GM19023 (cell line): ENCODE measurements at regions not wholly inside any gene's neighbourhood (a gene's known extent, or its start where the extent isn't known, plus 50 kb on each side); places are given as distances from the start of the nearest gene placed in this dataset.
"Not testable (repeated sequence)": the region's sequence is repeated elsewhere in the genome, so short reads cannot be mapped to it uniquely, and the experiment has no call there.

Experiments
- ATAC-seq: cut with Tn5 transposase; IDR thresholded peaks from one replicate; pipeline ENCODE4 v1.9.1; 2021; ENCODE audit warnings: mild to moderate bottlenecking, moderate library complexity; ENCODE audit not compliant: unreplicated experiment

DNA sequence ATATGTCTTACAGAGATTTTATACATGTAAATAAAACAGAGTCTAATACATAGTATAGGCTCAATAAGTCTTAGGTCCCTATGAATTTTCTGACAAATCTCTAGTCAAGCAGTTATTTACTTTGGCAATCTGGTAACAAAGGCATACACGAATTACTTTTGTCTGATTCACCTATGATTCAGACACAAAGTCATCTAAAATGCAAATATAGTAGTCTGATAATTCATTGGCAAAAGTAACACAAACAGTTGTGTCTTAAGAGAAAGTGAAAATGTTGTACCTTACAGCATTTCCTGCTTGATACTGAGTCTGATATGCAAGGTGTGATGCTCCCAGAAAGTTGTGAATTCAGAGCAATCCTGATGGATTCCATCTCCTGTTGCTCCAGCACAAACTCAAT is 209.4 kb upstream of the PRSS1 start:
- ATAC-seq, result no peak

DNA sequence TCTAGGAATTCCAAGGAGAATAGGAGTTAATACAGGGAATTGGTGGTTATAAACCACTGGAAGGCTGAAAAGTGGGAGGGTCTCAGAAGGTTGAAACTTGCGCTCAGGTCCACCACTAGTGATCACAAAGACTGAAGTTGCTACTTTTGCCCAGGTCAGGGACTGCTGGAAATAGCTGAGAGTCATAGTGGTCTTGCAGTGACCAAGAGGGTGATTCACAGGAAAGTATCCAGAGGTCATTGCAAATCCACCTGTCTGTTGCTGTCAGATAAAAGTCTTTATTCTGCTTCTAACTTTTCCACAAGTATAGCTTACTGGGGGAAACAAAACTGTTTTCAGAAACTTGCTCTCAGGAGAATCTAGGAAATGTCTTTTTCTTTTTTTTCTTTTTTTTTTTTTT is 211.5 kb upstream of the PRSS1 start:
- no peak for ATAC-seq

DNA sequence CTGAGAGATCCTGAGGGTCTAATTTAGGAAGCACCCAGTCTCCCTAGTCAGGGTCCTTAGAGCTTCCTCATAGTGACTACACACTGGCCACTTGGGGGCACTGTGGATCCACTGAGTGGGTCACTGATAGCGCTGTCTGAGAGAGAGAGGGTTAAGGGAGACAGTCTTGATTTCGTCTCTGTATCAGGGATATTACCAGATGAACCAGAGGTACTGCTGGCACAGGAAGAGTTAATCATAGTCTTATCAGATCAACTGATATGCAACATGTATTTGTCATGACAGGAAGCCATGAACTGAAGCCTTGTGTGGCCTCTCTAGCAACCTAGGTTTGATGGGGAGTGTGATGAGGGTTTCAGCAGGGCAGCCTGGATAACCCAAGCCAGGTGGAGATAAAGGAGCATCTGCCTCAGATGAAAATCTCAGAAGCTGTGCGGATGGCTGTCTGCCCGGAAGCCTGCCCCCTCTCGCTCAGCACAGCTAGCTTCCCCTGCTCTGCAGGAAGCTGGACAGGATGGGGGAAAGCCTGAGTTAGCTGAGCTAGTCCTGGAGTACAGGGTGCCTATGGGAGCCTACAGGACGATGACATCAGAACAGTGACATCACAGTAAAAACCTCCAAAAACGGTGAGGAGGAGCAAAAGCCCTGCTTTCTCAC is 214.0 kb upstream of the PRSS1 start:
- ATAC-seq, result peak; percentile 94

DNA sequence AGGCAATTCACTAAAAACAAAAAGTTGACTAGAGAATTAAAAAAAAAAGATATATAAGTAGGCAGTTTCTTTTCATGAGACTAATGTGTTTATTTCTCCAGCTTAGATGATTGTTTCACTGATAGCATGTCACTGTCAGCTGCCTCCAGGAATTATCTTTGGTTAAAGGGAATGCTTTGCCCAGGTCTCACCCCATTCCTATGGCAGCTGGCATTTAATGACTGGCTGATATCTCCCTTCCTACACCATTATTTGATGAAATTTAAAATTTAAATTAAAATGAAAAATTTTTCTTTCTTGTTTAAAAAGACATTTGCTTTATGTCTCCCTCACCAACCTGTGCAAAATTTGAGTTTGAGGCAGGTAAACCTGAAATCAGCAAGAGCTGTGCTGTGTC is 214.5 kb upstream of the PRSS1 start:
- no peak for ATAC-seq

DNA sequence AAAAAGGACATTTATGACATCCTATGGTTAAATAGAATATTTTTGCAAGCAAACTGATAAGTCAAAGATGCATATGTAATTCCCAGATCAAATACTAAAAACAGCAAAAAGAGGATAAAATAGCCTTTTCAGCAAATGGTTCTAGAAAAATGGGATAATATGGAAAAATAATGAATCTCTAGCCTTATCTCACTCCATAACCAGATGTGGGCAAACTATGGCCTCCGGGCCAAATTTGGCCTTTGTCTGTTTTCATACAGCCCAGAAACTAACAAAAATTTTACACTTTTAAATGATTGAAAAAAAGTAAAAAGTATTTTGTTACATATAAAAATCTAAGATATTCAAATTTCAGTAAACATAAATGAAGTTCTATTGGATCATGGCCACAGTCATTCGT is 215.4 kb upstream of the PRSS1 start:
- ATAC-seq, result no peak

DNA sequence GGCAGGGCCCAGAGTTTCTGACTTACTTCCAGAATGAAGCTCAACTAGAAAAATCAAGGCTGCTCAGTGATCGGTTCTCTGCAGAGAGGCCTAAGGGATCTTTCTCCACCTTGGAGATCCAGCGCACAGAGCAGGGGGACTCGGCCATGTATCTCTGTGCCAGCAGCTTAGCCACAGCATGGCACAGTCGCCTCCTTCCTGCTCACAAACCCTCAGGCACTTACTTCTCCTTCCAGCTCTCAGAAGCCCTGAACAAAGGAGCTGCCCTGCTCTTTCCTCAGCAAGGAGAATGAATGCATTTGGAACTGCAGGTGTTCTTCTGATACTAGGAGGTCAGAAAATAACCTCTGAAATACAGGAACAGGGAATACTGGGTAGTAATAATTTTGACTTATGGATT is 219.7 kb upstream of the PRSS1 start:
- no peak for ATAC-seq

DNA sequence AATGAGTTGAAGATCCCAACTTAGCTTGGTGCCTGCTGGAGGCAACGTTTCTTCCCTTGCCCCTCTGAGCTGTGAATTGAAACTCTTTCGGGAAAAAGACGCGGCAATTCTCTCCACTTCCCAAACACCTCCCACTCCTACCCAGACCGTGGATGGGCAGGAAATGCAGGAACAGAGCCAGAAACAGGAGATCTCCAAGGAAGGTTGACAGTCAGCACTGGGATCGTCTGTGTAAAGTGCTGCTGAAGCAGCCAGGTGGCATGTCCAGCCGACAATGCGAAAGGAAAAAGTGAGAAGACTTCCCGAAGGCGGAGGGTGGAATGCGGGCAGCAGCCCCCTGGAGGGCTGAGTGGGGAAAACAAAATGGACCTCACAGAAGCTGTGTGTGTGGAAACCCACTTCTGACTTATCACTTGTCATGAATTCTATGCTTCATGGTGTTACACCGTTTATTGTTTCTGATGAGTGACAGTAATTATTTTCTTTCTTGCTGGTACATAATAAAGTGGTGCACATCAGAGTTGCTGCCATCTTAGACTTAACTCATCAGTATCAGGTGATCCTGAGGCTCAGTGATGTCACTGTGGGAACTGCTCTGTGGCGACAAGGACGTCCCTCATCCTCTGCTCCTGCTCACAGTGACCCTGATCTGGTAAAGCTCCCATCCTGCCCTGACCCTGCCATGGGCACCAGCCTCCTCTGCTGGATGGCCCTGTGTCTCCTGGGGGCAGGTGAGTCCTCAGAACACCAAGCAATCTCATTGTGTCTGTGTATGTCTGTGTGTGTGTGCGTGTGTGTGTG is 220.5 kb upstream of the PRSS1 start:
- no peak for ATAC-seq

DNA sequence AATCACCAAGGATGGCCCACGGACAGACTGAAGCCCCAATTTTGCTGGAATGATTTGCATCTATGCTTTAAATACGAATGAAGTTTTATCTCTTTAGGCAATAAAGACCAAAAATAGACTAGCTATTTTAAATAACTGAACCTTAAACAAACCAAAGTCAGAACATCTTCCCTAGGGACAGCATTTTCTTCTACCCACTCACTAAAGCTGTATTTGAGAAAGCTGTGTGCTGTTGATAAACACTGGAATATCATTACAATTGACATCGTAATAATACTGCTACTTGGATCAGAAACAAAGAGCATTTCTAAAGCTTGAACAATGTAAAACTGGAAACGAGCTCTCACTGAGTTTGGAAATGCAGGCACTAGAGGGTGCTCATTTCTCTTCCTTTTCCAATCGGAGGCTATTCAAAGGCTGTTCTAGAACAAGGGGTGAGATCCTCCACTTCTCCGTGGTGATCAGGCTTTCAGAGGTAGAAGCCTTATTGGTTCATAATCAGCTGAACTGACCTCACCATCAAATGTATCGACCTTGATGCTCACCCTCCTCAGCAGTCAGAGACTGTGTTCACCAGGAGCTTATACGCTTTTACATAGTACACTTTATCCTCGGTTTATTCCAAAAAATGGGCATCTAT is 225.3 kb upstream of the PRSS1 start:
- no peak for ATAC-seq

DNA sequence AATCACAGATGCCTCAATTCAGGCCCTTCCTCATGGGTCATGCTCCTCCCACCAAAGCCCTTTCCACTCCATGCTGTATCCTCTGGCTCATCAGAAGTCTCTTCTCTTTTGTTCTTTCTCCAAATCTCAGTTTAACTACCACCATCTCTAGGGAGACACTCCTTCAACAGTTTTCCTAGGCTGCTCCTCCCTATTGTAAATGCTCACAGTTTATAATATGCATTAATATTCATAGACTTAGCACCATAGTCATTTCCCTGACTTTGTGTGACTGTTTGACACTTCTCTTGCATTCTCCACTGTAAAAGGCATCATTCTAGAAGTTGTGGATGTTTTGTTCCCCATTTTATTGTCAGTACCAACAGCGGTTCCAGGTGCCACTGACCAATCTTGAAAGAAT is 226.5 kb upstream of the PRSS1 start:
- no peak for ATAC-seq

DNA sequence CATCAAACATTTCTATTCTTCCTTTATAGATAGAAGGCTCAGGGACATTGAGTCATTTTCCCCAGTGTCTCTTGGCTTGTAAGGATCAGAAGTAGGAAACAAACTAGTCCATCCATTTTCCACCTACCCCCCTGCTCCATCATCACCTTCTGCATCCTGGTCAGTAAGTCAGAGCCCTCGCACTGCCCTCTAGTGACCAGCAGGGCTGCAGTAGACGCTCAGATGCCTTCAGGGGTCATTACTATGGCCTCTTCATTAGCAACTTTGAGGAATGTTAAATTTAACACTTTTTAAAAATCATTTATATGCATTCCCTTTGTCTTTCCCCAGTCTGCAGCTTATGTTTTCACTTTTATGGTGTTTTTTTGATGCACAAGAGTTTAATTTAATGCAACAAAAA is 228.4 kb upstream of the PRSS1 start:
- not testable (repeated sequence) for ATAC-seq

DNA sequence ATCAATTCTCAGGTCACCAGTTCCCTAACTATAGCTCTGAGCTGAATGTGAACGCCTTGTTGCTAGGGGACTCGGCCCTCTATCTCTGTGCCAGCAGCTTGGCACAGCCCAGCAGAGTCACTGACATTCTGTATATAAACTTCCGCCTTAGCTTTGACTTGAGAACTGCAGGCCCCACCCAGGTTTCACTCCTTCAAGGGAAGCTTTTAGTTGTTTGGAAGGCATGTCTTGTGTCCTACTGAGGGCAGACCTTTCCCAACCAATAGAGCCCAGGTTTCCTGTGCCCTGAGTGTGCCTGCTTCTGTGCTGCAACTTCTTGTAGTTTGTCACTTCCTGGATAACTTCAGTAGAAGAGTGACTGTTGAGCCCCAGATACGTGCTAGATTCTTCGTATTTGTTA is 228.8 kb upstream of the PRSS1 start:
- ATAC-seq, result not testable (repeated sequence)

DNA sequence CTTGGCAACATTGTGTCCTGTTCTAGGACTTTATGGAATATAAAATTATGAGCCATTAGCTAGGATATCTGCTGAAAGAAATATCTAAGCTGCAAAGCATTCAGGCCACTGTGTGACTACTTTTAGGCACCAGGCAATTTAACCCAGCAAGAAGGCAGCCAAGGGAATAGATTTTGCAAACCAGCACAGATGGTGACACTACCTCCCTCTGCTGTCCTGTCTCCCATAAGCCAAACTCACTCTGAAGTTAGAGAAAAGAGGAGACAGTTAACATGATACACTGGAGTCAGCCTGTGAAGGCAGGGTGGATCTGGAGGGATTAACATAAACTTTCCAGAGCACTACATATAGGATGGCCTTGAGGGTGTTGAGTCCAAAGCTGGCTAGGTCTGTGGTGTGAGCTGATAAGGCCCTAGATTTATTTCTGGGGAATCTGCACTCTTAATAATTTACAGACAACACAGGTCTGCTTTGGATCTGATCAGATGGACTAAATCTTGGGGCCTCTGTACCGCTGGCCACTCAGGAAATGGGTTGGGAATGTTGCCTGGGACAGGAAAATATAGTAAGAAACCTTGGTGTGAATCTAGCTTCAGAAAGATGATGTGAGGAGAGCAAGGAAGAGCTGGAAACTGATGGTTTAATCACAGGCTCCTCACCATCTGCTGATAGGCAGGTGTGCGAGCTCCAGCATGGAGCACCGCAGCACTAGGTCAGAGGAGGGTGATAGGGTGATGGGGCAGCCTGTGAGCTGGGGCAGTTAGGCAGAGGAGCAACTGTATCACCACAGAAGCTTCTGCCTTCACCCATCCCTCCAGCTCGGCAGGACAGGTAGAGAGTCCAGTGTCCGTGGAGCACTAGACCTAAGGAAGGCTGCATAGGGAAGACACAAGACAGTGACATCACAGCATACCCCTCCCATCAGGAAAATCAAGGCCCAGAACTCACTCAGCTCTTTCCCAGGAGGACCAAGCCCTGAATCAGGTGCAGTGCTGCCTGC is 229.9 kb upstream of the PRSS1 start:
- no peak for ATAC-seq

DNA sequence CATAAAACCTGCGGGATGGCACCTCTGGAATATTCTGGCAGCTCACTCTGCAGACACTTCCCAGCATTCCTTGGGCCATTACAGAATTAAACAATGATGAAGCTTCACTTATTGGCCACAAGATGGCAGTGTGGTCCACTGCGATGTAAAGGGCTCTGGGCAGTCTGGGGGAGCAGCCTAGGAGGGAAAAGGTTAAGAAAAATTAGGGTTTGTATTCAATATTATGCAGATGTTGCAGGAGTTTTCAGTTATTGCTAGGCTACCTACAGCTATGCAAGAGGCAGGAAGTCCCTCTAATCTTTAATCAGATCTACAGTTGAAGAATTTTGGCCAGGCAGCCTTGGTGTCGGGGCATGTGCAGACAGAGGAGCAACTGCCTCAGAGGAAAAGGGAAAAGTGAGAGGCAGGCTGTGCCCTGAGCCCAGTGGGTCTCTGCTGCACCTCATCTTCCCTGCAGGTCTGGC is 233.2 kb upstream of the PRSS1 start:
- peak; percentile 95 for ATAC-seq

DNA sequence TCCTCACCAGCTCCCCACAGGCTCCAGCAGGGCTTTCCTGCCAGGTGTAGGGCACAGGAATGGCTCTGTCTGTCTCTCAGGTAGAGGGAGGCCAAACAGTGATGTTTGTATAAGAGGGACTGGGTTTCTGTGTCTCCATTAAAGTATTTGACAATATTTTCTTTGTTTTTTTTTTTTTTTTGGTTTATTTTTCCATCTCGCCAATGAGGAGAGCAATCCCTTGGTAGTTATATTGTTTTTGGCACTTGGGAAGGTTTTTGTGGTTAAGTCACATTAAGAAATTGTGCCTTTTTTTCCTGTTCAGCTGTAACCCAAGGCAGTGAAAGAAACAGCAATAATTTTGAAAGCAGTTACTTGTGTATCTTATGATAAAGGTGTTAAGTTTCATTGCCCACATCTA is 234.6 kb upstream of the PRSS1 start:
- not testable (repeated sequence) for ATAC-seq

DNA sequence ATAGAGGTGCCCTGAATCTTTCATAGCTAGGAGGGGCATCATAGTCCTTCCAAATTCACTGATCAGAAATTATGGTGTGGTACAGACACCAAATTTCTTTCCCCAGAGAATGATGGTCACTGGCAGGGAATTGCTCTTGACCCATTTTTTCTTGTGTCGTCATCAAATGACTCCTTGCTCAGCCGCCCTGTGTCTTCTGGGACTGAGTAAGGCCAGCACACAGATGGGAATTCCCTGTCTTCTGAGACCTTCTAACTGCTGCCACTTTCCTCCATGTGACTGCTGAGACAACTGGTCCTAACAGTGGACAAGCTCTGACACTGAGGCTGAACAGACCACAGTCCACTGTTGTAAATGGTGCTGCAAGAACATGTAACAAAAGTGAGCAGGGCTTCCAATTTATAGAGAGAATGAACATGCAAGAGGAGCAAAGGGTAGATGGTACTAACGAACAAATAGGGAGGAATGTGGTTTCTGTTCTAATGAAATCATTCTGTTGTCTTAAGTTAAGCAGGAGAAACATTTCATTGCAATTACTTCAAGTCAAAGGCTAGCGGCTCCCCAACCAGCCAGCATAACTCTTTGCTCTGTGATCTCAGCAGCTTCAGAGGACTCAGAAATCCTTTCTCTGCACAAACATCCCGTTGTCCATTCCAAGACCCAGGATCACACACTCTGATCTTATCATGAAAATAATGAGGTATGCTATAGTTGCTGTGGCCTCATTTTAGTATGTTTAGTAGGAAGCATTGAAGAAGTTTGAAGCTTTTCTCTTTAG is 235.9 kb upstream of the PRSS1 start:
- ATAC-seq, result no peak

DNA sequence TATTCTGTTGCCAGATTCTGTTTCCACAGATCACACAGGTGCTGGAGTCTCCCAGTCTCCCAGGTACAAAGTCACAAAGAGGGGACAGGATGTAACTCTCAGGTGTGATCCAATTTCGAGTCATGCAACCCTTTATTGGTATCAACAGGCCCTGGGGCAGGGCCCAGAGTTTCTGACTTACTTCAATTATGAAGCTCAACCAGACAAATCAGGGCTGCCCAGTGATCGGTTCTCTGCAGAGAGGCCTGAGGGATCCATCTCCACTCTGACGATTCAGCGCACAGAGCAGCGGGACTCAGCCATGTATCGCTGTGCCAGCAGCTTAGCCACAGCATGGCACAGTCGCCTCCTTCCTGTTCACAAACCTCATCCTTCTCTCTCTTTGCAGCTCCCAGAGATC is 237.5 kb upstream of the PRSS1 start:
- ATAC-seq, result no peak

DNA sequence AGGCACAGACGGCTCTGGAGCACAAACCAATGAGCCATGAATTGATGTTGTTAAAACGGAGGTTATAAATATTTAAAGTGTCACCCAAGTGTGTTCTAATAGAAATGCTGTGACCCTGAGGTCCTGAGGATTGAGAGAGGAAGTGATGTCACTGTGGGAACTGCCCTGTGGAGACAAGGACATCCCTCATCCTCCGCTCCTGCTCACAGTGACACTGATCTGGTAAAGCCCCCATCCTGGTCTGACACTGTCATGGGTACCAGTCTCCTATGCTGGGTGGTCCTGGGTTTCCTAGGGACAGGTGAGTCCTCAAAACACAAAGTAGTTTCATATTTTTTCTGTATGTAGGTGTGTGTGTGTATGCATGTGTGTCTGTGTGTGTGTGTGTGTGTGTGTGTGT is 237.9 kb upstream of the PRSS1 start:
- ATAC-seq, result no peak

DNA sequence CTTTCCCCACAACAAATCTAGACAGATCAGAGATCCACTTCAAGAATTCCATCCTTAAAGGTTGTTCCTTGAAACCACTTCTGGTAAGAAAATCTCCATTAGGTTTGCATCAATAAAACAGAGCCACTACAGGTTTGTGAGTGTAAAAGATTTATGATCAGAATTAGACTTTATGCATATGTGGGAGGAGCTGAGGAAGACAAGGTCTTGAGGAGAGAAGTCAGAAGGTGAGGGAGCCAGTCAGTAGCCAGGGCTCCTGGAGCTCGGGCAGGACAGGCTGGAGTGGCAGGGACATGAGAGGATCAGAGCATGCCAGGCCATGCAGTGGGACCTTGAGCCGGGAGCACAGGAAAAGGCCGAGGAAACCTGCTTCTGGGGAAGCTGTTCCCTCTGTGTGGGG is 240.0 kb upstream of the PRSS1 start:
- ATAC-seq, result not testable (repeated sequence)

DNA sequence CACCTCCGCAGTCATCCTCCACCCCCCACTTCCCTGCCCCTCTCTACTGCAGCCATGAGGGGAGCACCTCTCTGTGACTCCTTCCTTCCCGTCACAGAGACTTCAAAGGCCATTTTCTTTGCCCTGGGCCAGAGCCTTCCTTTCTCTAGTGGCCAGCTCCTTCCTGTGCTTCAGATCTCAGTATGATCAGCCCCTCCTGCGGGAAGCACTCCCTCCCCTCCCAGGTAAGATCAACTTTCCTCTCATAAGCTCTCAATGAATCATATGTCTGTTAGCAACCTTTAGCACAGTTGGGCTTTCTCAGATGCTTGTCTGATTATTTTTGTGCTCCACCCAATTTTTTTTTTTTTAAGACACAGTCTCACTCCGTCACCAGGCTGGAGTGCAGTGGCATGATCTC is 241.0 kb upstream of the PRSS1 start:
- ATAC-seq, result no peak

DNA sequence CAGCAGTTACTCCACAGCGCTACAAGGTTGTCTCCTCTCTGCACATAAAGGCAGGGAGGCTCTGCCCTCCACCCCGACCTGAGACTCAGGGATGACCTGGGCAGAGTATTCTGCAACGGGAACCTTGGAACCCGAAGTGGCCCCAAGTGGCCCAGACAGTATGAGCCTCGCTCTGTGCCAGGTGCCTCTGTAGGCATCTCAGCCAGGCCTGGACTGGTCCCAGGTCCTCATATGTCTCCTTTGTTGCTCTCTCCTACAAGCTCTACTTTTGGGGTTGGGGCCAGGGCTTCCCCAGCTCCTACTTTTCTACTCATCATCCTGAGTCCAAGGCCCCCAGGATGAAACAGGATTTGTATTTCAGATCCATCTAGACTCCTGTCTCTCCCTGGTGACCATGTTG is 241.5 kb upstream of the PRSS1 start:
- no peak for ATAC-seq
